ENCODE measurements at regions not wholly inside any gene's neighbourhood (a gene's known extent, or its start where the extent isn't known, plus 50 kb on each side); places are given as distances from the start of the nearest gene placed in this dataset.

DNA sequence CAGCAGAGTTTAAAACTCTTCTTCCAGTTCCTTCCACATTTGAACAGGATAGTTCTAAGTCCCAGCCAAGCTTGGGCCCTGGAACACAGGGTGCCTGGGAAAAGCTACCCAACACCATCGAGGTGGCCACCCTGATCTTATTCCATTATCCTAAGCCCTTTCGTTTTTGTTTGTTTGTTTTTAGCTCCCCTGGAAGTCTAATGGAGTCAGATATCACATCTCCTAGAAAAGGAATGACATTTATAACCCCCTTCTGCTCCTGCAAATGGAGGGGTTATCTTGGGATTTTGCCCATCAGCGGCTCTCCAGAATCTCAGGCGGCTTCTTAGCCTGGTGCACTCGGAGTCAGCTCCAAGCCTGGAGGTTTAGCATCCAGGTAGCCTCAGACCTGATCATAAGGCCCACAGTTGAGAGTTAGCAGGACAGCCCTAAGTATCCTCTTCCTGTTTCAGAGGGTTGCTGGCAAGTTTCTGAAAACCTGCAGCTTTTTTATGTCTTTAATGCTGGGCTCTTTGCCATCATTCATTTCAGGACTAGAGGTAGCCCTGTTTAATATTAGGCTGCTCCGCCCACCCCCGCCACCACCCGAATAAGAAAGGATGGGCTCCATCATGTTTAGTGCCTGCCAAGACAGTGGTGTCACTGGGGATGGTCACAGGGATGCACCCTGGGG lies 230.0 kb upstream of the LNX1 start:
- H3K9me3 ChIP-seq (ENCODE audit: severe bottlenecking), result no peaks in the 10 kb centered on the region

GRCh38 chr4:53818104-53818503 lies 226.8 kb upstream of the LNX1 start:
- Histone ChIP-seq H3K27me3 (ENCODE audit: insufficient read depth, low read depth, severe bottlenecking) (peaks cover 87% of the 10 kb centered on the region), H3K9me3 (ENCODE audit: severe bottlenecking) (no peaks in the 10 kb centered on the region), H3K27ac (no peak overlapping the region), H3K4me3 (ENCODE audit: low read depth, low read length) (no peak overlapping the region), H3K36me3 (no peaks in the 10 kb centered on the region)
- TF ChIP-seq, protein P1, sequence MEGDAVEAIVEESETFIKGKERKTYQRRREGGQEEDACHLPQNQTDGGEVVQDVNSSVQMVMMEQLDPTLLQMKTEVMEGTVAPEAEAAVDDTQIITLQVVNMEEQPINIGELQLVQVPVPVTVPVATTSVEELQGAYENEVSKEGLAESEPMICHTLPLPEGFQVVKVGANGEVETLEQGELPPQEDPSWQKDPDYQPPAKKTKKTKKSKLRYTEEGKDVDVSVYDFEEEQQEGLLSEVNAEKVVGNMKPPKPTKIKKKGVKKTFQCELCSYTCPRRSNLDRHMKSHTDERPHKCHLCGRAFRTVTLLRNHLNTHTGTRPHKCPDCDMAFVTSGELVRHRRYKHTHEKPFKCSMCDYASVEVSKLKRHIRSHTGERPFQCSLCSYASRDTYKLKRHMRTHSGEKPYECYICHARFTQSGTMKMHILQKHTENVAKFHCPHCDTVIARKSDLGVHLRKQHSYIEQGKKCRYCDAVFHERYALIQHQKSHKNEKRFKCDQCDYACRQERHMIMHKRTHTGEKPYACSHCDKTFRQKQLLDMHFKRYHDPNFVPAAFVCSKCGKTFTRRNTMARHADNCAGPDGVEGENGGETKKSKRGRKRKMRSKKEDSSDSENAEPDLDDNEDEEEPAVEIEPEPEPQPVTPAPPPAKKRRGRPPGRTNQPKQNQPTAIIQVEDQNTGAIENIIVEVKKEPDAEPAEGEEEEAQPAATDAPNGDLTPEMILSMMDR (IDR thresholded peaks at IDR 0.05; ENCODE audit: low read depth, low read length), result no peak
- DNase-seq, result no peak

More for the DNA sequence above, 230.0 kb upstream of the LNX1 start:
- Histone ChIP-seq H3K27ac (no peak overlapping the region), H3K27me3 (ENCODE audit: insufficient read depth, low read depth, severe bottlenecking) (peaks cover 61% of the 10 kb centered on the region), H3K36me3 (no peaks in the 10 kb centered on the region), H3K4me3 (ENCODE audit: low read depth, low read length) (no peak overlapping the region)
- TF ChIP-seq, protein P1 (IDR thresholded peaks at IDR 0.05; ENCODE audit: low read depth, low read length), result no peak
- no peak for DNase-seq

DNA sequence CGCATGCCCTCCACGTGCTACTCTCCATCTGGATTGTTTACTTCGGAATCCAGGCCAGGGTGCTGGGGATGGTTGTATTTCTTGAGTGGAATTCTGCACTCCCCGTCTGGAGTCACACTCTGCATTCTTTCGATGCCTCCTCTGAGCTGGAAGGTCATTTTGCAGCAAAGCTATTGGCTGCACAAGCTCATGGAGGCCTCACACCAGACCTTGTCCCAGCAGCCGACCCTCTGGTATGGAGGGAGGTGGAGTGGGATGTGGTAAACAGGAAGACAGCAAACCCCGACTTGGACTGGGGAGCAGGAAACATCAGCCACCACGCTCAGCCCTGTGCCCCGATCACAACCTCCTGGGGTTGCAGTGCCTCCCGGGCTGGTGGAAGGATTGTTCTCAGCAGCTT lies 225.3 kb upstream of the LNX1 start:
- H3K4me3 ChIP-seq (ENCODE audit: low read depth, low read length), result no peak overlapping the region
- no peaks in the 10 kb centered on the region for H3K36me3 ChIP-seq
- H3K9me3 ChIP-seq (ENCODE audit: severe bottlenecking), result no peaks in the 10 kb centered on the region
- no peak for DNase-seq
- H3K27me3 ChIP-seq (ENCODE audit: insufficient read depth, low read depth, severe bottlenecking), result peaks cover 76% of the 10 kb centered on the region
- no peak overlapping the region for H3K27ac ChIP-seq
- TF ChIP-seq, protein P1 (IDR thresholded peaks at IDR 0.05; ENCODE audit: low read depth, low read length), result no peak

DNA sequence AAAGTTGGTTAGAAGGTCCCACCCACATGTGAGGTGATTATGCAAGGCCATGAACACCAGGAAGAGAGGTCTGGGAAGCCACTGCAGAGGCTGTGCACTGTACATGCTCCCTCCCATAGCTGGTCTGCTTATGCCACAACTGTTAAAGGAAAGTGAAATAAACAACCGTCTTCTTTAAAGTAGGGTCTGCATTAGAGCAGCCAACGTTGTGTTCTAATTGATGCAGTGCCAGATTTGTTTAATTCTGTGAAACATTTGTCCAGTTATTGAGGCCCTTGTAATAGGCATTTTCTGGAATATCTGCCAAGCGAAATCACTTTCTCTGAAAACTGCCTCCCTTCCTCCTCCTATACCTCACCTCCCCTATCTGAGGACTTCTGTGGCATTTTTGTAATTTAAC lies 224.0 kb upstream of the LNX1 start:
- DNase-seq, result no peak
- Histone ChIP-seq H3K4me3 (ENCODE audit: low read depth, low read length) (no peak overlapping the region), H3K9me3 (ENCODE audit: severe bottlenecking) (no peaks in the 10 kb centered on the region), H3K27ac (no peak overlapping the region), H3K36me3 (no peaks in the 10 kb centered on the region), H3K27me3 (ENCODE audit: insufficient read depth, low read depth, severe bottlenecking) (peaks cover 76% of the 10 kb centered on the region)
- TF ChIP-seq, protein P1 (IDR thresholded peaks at IDR 0.05; ENCODE audit: low read depth, low read length), result no peak

DNA sequence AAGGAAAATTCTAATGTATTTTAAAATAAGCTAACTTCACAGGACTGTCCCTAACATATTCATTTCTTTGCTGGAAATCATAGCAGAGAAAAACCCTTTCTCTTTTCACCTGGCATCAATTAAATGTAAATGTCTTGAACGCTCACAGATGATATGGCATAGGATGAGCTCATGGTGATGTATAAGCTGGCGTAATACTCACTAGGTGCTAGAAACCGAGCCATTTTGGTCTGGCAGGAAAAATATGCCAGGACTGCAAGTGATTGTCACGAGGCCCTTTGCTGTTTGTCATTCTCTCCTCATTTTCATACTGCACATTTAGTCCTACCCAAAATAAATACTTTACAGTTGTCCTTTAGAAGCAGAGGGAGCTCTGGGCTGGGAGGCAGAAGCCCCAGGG lies 222.7 kb upstream of the LNX1 start:
- no peaks in the 10 kb centered on the region for H3K9me3 ChIP-seq (ENCODE audit: severe bottlenecking)
- no peak overlapping the region for H3K27ac ChIP-seq
- H3K4me3 ChIP-seq (ENCODE audit: low read depth, low read length), result no peak overlapping the region
- peaks cover 73% of the 10 kb centered on the region for H3K27me3 ChIP-seq (ENCODE audit: insufficient read depth, low read depth, severe bottlenecking)
- TF ChIP-seq, protein P1 (IDR thresholded peaks at IDR 0.05; ENCODE audit: low read depth, low read length), result no peak
- no peak for DNase-seq
- H3K36me3 ChIP-seq, result no peaks in the 10 kb centered on the region

DNA sequence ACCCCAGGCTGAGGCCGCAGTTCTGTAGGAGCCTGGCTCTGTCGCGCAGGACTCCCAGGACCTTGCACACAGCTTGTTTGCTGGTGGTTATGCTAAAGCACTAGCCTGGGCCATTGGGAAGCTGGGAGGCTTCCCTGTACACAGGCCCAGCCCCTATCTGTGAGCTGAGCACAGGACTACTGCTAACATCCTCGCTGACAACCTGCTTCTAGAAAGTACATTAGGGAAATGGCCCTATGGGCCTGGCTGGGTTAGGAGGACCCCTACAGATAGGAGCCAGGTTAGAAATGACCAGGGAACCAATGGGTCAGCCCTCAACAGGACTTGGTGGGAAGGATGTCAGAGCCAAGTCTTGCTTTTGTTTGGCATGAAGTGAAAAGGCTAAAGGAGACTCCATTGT lies 219.4 kb upstream of the LNX1 start:
- no peaks in the 10 kb centered on the region for H3K36me3 ChIP-seq
- H3K9me3 ChIP-seq (ENCODE audit: severe bottlenecking), result no peaks in the 10 kb centered on the region
- H3K4me3 ChIP-seq (ENCODE audit: low read depth, low read length), result no peak overlapping the region
- no peak for DNase-seq
- H3K27ac ChIP-seq, result no peak overlapping the region
- TF ChIP-seq, protein P1 (IDR thresholded peaks at IDR 0.05; ENCODE audit: low read depth, low read length), result no peak
- peaks cover 70% of the 10 kb centered on the region for H3K27me3 ChIP-seq (ENCODE audit: insufficient read depth, low read depth, severe bottlenecking)
